ENCODE measurements at regions not wholly inside any gene's neighbourhood (a gene's known extent, or its start where the extent isn't known, plus 50 kb on each side); places are given as distances from the start of the nearest gene placed in this dataset.

GRCh38 chr7:113464096-113464855, 345.9 kb upstream of the SMIM30 start:
- TF ChIP-seq EZH2phosphoT487 (IDR thresholded peaks at IDR 0.05; ENCODE audit: borderline replicate concordance, low read depth, low read length): no peak
- no peak for TF ChIP-seq CTCF (conservative IDR thresholded peaks at IDR 0.05; ENCODE audit: low read length)

Measured in OCI-LY7 (cell line).